ENCODE measurements at regions not wholly inside any gene's neighbourhood (a gene's known extent, or its start where the extent isn't known, plus 50 kb on each side); places are given as distances from the start of the nearest gene placed in this dataset.
"Not testable (repeated sequence)": the region's sequence is repeated elsewhere in the genome, so short reads cannot be mapped to it uniquely, and the experiment has no call there.

DNA sequence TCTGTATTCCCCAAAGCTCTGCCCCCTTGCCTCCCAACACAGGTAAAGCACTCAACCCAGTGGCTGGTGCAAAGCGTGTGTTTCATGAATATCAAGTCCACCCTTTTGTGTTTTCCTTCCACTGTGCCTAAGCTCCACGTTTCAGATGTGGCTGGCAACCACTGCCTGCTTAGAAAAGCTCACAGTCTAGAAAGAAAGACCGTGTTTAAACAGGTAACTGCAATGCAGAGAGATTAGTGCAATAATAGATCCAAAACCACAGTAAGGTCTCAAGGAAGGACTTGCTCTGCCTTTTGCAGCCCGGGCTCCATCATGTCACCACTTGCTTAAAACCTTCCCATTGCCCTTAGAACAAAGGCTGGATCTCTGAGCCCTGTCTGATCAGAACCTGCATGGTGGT lies 240.2 kb upstream of the C16orf82 start:
- DNase-seq = no peak
- intact Hi-C loops (cut with DNase I) = no loop called here

- intact Hi-C loops (cut with DNase I) = no loop called here
- DNase-seq = no peak
These were observed 239.3 kb upstream of the C16orf82 start for GRCh38 chr16:26827386-26827785.

DNA sequence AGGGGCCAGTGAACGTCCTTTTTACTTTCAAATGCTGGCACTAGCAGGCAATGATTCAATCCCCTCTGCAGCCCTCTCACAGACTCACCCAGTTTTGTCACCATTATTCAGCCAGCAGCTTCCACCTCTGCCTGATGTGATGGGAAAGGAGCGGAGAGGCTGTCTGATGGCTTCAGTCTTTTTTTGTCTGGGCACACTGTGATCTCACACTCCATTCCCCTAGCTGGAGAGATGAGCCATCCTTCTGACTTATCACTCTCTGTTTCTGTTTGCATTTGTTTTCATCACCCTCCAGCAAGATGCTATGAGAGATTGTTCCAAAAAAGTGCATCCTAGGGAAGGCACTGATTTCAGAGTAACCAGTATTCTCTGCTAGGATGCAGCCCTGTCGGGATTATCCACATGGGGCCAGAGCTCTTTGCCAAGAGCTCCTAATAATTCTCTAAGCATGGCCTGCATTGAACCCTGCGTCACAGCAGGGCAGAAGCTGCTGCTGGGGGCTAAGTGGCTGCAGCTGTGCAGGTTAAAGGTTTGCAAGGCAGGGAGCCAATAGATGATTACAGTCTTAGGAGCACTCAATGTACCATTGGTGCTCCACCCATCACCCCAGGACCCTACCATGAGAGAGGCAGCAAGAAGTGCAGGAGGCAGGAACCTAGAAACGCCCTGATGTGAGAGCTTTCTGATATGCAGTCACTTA lies 236.1 kb upstream of the C16orf82 start:
- intact Hi-C loops (cut with DNase I) = no loop called here
- no peak for DNase-seq

DNA sequence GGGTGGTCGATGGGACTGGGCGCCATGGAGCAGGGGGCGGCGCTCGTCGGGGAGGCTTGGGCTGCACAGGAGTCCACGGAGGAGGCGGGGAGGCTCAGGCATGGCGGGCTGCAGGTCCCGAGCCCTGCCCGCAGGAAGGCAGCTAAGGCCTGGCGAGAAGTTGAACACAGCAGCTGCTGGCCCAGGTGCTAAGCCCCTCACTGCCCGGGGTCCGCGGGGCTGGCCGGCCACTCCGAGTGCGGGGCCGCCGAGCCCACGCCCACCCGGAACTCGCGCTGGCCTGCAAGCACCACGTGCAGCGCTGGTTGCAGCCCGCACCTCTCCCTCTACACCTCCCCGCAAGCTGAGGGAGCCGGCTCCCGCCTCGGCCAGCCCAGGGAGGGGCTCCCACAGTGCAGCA lies 230.6 kb upstream of the C16orf82 start:
- intact Hi-C loops (cut with DNase I) = not testable (repeated sequence)
- DNase-seq = peak in 1 of 10 donors; percentile 79

DNA sequence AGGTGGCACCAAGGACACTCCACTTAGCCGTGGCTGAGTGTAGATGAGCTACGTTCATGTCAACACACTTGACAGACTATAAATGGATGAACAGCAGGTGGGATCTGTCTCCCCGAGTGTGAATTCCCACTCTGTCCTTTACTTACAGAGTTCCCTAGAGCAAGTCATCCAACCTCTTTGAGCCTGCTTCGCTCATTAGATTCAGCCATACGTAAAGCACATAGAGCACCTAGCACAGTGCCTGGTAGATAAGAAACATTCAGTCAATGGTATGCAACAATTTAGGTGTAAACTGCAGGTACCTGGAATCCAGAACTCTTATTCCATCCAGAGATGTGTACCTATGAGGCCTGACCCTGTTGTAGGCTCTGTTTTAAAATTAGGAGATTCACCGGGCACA lies 227.8 kb upstream of the C16orf82 start:
- intact Hi-C loops (cut with DNase I) = no loop called here

GRCh38 chr16:26840691-26841090 lies 226.0 kb upstream of the C16orf82 start:
- DNase-seq = no peak
- intact Hi-C loops (cut with DNase I) = no loop called here

More for the DNA sequence above, 227.8 kb upstream of the C16orf82 start:
- DNase-seq = no peak

DNA sequence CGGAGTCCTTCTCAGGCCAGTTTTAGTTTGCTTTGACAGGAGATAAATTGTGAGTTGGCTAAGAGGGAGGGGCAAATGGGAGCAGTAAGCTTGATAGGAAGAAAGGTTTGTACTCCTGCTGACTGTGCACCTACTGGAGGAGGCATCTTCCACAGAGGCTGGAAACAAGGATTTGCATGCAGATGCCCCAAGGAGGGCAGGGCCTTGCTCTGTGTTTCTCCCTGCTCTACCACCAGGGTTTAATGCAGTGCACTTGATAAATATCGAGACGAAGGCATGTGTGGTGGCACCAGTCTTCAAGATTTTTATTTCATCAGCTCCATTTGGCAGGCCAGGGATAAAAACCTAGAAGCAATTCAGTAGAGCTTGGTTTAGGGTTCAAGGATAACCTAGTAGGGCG lies 210.5 kb upstream of the C16orf82 start:
- intact Hi-C loops (cut with DNase I) = no loop called here
- DNase-seq = no peak

- no peak for DNase-seq
- intact Hi-C loops (cut with DNase I) = no loop called here
These were observed 209.9 kb upstream of the C16orf82 start for GRCh38 chr16:26856791-26857190.

DNA sequence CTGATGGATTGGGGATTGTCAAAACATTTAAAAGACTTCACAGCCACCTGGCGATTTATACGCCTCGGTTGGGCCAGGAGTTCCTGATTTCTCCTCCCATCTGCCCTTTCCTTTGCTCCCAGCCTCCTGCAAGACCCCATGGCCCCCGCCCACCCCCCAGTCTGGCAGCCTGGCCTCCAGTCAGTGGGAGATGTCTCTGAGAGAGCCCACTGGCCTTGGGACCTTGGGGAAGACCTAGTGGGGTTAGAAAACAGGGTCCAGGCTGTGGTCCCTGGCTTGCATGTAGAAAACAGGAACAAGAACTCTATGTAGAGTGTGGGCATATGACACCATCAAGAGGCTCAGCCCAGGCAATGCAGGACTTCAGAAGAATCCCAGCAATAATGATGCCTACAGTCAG lies 209.4 kb upstream of the C16orf82 start:
- intact Hi-C loops (cut with DNase I) = no loop called here
- DNase-seq = no peak

DNA sequence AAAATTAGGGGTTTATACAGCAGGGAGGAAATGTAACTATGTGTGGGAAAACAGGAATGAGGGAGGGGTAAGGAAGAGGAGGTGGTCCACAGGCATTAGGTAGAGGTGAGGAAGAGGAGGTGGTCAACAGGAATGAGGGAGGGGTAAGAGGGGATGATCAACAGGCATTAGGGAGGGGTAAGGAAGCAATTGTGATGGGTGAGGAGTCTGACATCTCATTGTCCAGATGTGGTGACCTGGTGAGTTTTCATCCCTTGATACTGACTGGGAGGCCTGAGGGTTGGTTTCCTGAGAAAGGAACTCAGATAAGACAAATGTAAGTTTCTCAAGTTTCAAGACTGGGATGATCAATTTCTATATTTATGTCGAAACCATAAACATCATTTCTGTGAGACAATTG lies 206.2 kb upstream of the C16orf82 start:
- no peak for DNase-seq
- intact Hi-C loops (cut with DNase I) = no loop called here

- intact Hi-C loops (cut with DNase I) = no loop called here
- DNase-seq = no peak
These were observed 202.8 kb upstream of the C16orf82 start for GRCh38 chr16:26863931-26864330.

DNA sequence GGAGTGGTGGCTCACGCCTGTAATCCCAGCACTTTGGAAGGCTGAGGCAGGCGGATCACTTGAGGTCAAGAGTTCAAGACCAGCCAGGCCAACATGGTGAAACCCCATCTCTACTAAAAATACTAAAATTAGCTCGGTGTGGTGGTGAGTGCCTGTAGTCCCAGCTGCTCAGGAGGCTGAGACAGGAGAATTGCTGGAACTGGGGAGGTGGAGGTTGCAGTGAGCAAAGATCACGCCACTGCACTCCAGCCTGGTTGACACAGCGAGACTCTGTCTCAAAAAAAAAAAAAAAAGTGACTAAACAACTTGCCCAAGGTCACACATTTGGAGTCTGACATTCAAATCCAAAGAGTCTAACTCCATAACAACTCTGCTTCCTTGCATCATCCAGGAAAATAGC lies 192.4 kb upstream of the C16orf82 start:
- intact Hi-C loops (cut with DNase I); DNase-seq: not testable (repeated sequence)

DNA sequence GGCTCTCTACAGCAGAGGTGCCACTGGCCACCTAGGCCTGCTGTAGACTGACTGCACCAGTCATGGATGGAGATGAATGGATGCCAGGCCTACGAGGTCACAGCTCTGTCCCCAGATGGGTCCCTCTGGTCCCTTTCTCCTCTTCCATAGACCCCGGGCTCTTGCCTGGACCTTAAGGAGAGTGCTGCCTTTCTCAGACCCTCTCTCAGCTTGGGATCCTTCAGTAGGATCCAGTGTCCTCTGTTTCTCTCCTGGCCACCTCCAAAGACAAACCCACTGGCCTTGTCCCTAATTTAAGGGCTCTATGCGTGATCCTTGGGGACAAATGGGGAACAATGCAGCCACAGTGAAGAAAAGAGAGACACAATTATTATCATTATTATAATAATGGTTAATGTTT lies 189.3 kb upstream of the C16orf82 start:
- intact Hi-C loops (cut with DNase I) = no loop called here
- DNase-seq = no peak

- intact Hi-C loops (cut with DNase I) = no loop called here
- no peak for DNase-seq
These were observed 181.1 kb upstream of the C16orf82 start for GRCh38 chr16:26885674-26886073.

GRCh38 chr16:26889740-26890139 lies 177.0 kb upstream of the C16orf82 start:
- no peak for DNase-seq
- intact Hi-C loops (cut with DNase I) = no loop called here

- intact Hi-C loops (cut with DNase I) = no loop called here
- DNase-seq = no peak
These were observed 168.5 kb upstream of the C16orf82 start for GRCh38 chr16:26898200-26898599.

DNA sequence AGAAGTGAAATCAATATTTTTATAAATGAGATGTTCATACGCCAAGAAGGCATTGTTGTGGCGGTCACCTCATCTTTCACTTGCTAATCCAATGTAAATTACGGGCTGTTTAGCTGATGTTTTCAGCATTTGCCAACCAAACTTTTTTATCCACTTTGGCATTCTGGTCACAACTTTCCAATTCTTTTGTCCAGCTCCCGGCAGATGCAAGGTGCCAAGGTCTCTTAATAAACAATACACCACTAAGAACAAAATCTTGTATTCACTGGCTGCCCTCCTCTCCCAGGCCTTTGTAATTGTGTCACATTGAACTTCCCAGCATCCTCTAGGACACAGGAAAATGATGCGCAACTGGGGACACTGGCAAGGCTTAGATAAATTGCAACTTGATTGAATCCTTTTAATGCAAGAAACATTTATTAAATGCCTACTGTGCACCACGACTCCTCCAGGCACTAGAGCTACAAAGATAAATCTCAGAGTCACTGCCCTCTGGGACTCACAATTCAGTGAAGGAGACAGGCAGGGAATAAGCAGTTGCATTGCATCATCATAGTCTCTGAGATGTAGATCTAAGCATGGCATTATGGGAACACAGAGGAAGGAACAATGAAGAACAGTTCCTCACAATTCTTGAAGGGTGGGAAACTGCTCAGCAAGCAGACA lies 165.4 kb upstream of the C16orf82 start:
- intact Hi-C loops (cut with DNase I) = no loop called here
- DNase-seq = no peak

DNA sequence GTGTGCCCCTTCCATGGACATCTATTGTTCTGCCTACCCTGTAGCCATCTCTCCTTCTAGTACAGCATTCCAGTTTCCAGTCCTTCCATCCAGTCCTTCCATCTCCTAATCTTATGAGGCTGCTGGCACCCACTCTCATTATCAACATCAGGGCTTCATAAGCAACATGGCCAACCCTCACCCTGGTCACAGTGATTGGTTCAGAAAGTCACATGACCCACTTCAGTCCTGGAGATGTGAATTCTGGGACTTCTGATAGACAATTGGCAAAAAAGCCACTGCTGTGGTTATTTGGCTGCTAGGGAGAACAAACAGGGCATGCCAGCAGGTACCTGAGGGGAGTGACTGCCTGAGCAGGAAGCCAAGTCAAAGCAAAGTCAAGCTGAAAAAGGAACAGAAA lies 164.7 kb upstream of the C16orf82 start:
- intact Hi-C loops (cut with DNase I) = no loop called here
- no peak for DNase-seq

- intact Hi-C loops (cut with DNase I) = no loop called here
- DNase-seq = peak in 1 of 10 donors; percentile 29
These were observed 161.4 kb upstream of the C16orf82 start for GRCh38 chr16:26905336-26905735.

DNA sequence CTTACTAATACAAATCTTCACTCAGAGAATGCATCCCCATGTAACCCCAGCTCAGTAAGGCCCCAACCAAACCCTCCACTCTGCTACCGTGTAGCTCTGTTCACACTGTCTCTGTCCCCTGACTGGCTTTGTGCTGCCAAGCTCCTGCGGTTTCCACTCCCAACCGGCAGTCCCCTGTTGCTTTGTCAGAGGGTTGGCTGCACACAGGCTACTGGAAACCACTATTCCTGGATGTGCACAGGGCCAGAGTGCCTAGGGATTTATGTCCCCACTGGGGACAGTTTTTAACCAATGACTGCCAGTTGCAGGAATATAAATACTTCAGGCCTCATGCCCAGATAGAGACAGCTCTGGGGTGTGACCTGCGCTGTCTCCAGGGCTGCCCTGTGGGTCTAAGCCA lies 157.1 kb upstream of the C16orf82 start:
- intact Hi-C loops (cut with DNase I) = no loop called here

GRCh38 chr16:26911436-26911835 lies 155.3 kb upstream of the C16orf82 start:
- DNase-seq = no peak
- intact Hi-C loops (cut with DNase I) = no loop called here

More for the DNA sequence above, 157.1 kb upstream of the C16orf82 start:
- no peak for DNase-seq

DNA sequence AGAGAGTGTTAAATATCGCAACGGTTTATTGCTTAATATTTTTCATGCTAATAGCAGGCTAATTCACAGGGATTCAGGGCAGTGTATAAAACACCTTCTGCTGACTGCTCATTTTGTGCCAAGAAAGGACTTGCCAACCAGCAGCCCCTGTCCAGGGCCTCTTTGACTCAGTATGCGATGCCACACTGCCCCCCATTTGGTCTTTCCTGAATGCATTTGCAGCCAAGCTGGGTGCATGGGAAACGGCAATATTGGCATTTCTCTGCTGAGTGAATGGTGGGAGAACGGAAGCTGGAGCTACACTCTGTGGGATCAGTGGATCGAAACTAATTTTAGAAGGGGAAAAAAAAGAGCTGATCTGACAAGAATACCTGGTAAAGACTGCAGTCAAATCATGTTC lies 152.9 kb upstream of the C16orf82 start:
- peak in 1 of 10 donors; percentile 14 for DNase-seq
- intact Hi-C loops (cut with DNase I) = no loop called here
